HUES64 (cell line): ENCODE measurements at regions not wholly inside any gene's neighbourhood (a gene's known extent, or its start where the extent isn't known, plus 50 kb on each side); places are given as distances from the start of the nearest gene placed in this dataset.

Source experiments
- H3K27ac ChIP-seq: 2 replicates; pipeline ENCODE4 v1.7.0; 2013; ENCODE audit warnings: low read depth, low read length, inconsistent platforms
- H3K27me3 ChIP-seq: 2 replicates; pipeline ENCODE4 v1.6.1; 2013; ENCODE audit warnings: mild to moderate bottlenecking, low read length; ENCODE audit not compliant: insufficient read depth
- H3K36me3 ChIP-seq: 2 replicates; pipeline ENCODE4 v1.6.1; 2013; ENCODE audit warnings: mild to moderate bottlenecking, low read length; ENCODE audit not compliant: insufficient read depth
- H3K4me1 ChIP-seq: 2 replicates; pipeline ENCODE4 v1.6.1; 2013; ENCODE audit warnings: mild to moderate bottlenecking, low read length, moderate library complexity; ENCODE audit not compliant: insufficient read depth
- H3K4me3 ChIP-seq: 2 replicates; pipeline ENCODE4 v1.5.1; 2013; ENCODE audit warnings: mild to moderate bottlenecking, low read length, moderate library complexity
- H3K9ac ChIP-seq: 2 replicates; pipeline ENCODE4 v1.6.1; 2013; ENCODE audit warnings: mild to moderate bottlenecking, low read depth, low read length
- H3K9me3 ChIP-seq: 2 replicates; pipeline ENCODE4 v1.6.1; 2013; ENCODE audit warnings: low read depth, low read length; ENCODE audit not compliant: insufficient read depth
- WGBS: fragments of 150-250, 120-280 bp; methylation state at CpG from one replicate; pipeline ENCODE4 v1.1.7; 2013; ENCODE audit warnings: missing lambda C conversion rate; 5-methylcytosine and 5-hydroxymethylcytosine counted together

DNA sequence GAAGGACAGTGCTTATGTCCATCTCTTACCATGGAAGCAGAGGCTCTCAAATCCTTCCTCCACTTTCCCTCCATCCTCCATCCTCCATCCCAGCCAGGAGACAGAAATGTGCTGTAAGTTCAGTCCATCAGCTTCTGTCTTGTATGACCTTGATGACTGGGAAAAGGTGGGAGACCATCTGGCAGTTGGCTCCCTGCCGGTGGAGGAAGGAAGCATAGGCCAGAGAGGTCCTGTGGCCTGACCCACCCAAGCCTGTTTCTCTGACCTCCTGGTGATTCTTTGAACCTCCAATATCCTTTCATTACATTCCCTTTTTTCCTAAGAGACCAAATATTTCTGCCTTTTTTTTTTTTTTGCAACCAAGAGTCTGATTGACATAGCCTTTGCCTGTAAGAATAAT is 215.3 kb downstream of the ABCC12 start:
- no peak overlapping the region for H3K9ac ChIP-seq
- no peaks in the 10 kb centered on the region for H3K36me3 ChIP-seq
- 97% methylated on average over 1 of the region's 1 CpG for WGBS
- no peaks in the 10 kb centered on the region for H3K27me3 ChIP-seq
- H3K4me1 ChIP-seq: no peaks in the 10 kb centered on the region
- no peak overlapping the region for H3K4me3 ChIP-seq
- H3K9me3 ChIP-seq: no peaks in the 10 kb centered on the region
- H3K27ac ChIP-seq: no peak overlapping the region

DNA sequence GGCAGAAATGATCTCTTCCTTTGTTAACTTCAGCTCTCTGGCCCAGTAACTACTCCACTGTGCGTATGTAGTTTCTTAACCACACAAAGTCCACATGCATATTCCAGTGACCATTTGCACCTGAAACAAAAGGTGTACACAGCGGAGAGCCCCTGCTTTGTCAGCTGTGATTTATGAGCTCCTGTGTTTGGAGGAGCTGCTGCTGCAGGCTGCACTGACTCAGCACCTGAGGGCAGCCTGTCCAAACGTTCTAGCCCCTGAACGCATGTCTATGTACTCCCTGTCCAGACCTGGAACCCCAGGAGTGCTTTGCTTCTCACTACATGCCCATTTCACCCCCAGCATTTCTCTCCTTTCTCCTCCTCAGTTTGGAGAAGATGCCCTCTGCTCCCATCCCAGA is 216.1 kb downstream of the ABCC12 start:
- Histone ChIP-seq H3K9me3 (no peaks in the 10 kb centered on the region), H3K4me1 (no peaks in the 10 kb centered on the region), H3K27ac (no peak overlapping the region), H3K9ac (no peak overlapping the region), H3K36me3 (no peaks in the 10 kb centered on the region), H3K4me3 (no peak overlapping the region), H3K27me3 (no peaks in the 10 kb centered on the region)
- WGBS: 88% methylated on average over 4 of the region's 4 CpGs

DNA sequence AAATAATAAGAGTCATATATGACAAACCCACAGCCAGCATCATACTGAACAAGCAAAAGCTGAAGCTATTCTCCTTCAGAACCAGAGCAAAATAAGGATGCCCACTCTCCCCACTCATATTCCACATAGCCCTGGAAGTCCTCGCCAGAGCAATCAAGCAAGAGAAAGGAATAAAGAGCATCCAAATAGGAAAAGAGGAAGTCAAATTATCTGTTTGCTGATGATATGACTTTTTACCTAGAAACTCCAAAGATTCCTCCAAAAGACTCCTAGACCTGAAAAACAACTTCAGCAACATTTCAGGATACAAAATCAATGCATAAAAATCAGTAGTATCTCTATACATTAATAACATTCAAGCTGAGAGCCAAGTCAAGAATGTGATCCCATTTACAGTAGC is 217.5 kb downstream of the ABCC12 start:
- H3K27ac ChIP-seq: no peak overlapping the region
- no peaks in the 10 kb centered on the region for H3K4me1 ChIP-seq
- H3K9ac ChIP-seq: no peak overlapping the region
- H3K9me3 ChIP-seq: 0 out of 2 replicates have a peak, but pooled peaks cover 5% of the 10 kb centered on the region
- H3K4me3 ChIP-seq: no peak overlapping the region
- H3K36me3 ChIP-seq: no peaks in the 10 kb centered on the region
- WGBS: 83% methylated on average over 1 of the region's 1 CpG
- no peaks in the 10 kb centered on the region for H3K27me3 ChIP-seq

DNA sequence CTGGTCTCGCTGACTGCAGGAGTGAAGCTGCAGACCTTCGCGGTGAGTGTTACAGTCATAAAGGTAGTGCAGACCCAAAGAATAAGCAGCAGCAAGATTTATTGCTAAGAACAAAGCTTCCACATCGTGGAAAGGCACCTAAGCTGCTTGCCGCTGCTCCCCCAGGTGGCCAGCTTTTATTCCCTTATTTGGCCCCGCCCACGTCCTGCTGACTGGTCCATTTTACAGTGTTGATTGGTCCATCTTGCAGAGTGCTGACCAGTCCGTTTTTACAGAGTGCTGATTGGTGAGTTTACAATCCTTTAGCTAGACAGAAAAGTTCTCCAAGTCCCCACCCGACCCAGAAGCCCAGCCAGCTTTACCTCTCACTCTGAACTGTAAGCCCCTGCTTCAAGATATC is 227.8 kb downstream of the ABCC12 start:
- Histone ChIP-seq H3K4me1 (no peaks in the 10 kb centered on the region), H3K36me3 (no peaks in the 10 kb centered on the region), H3K9ac (no peak overlapping the region), H3K9me3 (no peaks in the 10 kb centered on the region), H3K4me3 (no peak overlapping the region), H3K27me3 (no peaks in the 10 kb centered on the region), H3K27ac (no peak overlapping the region)
- WGBS: 89% methylated on average over 9 of the region's 9 CpGs

DNA sequence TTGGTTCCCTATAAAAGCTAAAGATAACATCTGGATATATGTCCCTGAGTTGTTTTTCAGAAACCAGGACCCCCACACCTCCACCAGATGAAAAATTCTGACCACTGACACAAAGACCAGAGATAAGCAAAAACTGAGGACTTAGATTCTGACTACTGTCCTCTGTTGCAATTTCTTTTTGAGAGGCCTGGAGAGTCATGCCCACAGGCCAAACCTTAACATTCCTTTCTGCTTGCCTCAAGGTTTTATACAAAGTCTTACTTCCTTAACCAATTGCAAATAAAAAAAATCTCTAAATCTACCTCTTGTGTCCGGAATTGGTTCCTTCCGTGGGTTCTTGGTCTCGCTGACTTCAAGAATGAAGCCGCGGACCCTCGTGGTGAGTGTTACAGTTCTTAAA is 228.5 kb downstream of the ABCC12 start:
- H3K27ac ChIP-seq: no peak overlapping the region
- no peaks in the 10 kb centered on the region for H3K4me1 ChIP-seq
- H3K9ac ChIP-seq: no peak overlapping the region
- 97% methylated on average over 6 of the region's 6 CpGs for WGBS
- no peak overlapping the region for H3K4me3 ChIP-seq
- H3K27me3 ChIP-seq: no peaks in the 10 kb centered on the region
- no peaks in the 10 kb centered on the region for H3K36me3 ChIP-seq
- H3K9me3 ChIP-seq: no peaks in the 10 kb centered on the region

DNA sequence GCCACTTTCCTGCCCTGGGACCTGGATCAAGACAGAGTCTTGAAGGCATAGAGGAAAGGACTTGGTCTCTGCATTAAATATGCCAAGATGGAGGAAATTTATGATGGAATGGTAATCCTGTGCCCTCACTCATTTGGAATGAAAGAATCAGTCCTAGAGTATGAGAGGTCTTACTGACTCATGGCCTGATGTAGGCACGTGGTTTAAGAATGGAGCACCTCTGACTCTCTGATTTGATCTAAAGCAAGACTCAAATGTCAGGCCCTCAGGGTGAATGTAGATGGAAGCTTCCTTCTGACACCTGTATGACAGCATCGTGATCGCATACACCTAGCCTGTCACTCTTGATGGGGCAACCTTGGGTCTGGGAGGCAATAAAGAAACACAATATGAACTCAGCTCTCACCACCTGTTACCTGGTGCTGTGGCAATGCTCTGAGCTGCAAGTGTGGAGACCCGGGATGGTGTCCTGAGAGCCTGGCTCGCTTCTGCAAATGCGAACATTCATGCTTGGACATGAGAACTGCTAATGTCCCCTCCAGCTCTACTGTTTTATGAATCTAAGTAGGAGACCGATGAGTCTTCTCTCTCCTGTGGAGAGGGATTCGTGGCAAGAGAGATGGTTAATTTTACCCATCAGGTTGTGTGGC is 229.9 kb downstream of the ABCC12 start:
- no peaks in the 10 kb centered on the region for H3K9me3 ChIP-seq
- H3K27me3 ChIP-seq: no peaks in the 10 kb centered on the region
- H3K36me3 ChIP-seq: no peaks in the 10 kb centered on the region
- H3K4me1 ChIP-seq: no peaks in the 10 kb centered on the region
- no peak overlapping the region for H3K9ac ChIP-seq
- WGBS: 97% methylated on average over 8 of the region's 8 CpGs
- H3K27ac ChIP-seq: no peak overlapping the region
- H3K4me3 ChIP-seq: no peak overlapping the region

DNA sequence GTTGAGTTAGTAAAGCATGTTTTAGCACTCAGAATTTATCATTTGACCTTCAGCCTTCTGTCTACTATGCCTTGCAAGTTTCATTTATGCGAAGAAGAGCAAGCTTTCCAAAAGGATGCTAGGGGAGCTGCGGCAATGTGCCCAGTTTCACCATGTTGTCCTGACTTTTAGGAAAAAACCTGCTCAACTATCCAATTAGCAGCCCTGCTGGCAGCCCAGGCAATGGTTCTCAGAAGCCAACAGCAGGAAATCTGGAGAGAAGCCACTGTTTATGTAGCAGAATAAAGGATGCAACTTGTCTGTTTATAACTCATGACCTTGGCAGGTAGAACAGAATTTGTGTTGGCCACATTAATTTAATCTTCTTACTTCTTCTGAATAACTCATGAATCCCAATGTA is 230.8 kb downstream of the ABCC12 start:
- no peaks in the 10 kb centered on the region for H3K36me3 ChIP-seq
- no peak overlapping the region for H3K27ac ChIP-seq
- no peaks in the 10 kb centered on the region for H3K27me3 ChIP-seq
- H3K9me3 ChIP-seq: no peaks in the 10 kb centered on the region
- 94% methylated on average over 2 of the region's 2 CpGs for WGBS
- no peak overlapping the region for H3K4me3 ChIP-seq
- no peaks in the 10 kb centered on the region for H3K4me1 ChIP-seq
- no peak overlapping the region for H3K9ac ChIP-seq

DNA sequence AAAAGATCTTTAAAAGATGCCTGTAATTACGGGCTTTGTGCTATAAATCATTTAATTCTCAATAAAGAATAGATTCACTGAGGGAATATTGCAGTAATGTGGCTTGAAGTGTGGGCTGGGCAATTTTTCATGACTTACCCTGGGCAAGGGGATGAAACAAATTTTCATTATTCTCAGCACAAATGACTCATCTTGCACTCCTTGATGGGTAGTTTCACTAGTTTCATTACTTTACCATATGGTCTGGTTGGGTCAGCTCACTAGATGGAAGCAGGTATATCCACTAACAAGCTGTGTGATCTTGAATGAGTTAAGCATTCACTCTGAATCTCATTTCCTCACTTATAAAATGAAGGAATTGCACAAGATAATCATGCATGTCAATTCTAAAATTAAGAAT is 234.3 kb downstream of the ABCC12 start:
- Histone ChIP-seq H3K4me3 (no peak overlapping the region), H3K27me3 (no peaks in the 10 kb centered on the region), H3K4me1 (no peaks in the 10 kb centered on the region), H3K36me3 (no peaks in the 10 kb centered on the region), H3K27ac (no peak overlapping the region), H3K9me3 (no peaks in the 10 kb centered on the region), H3K9ac (no peak overlapping the region)
- WGBS: 100% methylated on average over 1 of the region's 1 CpG

DNA sequence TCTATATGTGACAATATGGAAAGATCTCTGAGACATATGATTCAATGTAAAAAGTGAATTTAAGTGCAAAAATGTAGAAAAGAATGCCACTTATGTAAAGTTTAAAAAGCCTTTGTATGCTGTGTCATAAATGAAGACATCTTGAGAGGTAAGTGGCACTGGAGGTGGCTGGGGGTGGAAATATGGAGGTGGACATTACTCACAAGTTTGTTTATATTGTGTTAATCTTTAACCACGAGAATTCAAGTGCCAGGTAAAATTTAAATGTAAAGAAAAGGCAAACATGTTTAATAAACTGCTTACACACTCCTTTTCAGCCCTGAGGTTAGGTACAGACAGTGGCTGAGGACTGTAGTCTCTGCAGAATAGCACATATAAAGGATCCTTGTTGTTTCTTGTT is 235.1 kb downstream of the ABCC12 start:
- 83% methylated on average over 1 of the region's 1 CpG for WGBS
- Histone ChIP-seq H3K4me1 (no peaks in the 10 kb centered on the region), H3K27me3 (no peaks in the 10 kb centered on the region), H3K4me3 (no peak overlapping the region), H3K9ac (no peak overlapping the region), H3K27ac (no peak overlapping the region), H3K9me3 (no peaks in the 10 kb centered on the region), H3K36me3 (no peaks in the 10 kb centered on the region)

DNA sequence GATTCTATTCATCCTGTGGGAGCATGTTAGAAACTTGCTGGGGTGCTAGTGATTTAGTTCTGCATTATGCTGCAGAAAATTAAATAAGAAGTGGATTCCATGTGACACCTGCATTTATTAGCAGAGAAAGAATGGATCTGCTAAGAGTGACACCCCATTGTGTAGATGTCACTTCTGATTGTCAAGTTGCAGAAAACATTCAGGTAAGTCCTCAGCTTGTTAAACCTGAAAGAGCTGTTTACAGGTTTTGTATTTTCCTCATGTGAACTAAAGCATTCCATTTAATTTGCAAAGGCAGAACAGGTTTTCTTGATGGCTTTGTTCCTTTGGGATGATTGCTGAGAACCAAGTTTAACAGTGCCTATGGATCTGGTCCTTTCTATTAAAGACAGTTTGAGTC is 238.7 kb downstream of the ABCC12 start:
- H3K27ac ChIP-seq: no peak overlapping the region
- H3K4me3 ChIP-seq: no peak overlapping the region
- H3K27me3 ChIP-seq: no peaks in the 10 kb centered on the region

DNA sequence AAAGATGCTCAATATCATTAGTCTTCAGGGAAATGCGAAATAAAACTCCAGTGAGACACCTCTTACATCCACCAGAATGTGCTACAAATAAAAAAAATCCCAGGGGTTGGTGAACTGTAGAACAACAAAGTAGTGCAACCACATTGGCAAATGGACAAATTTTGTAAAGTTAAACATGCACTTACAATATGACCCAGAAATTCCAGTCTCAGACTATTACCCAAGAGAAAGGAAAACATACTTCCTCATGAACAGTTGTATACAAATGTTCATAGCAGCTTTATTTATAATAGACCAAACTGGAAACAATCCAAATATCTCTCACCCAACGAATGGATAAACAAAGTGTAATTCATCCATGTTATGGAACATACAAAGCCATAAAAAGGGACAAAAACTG is 239.5 kb downstream of the ABCC12 start:
- no peaks in the 10 kb centered on the region for H3K9me3 ChIP-seq
- no peaks in the 10 kb centered on the region for H3K36me3 ChIP-seq
- H3K9ac ChIP-seq: no peak overlapping the region
- H3K27me3 ChIP-seq: no peaks in the 10 kb centered on the region
- H3K27ac ChIP-seq: no peak overlapping the region
- no peak overlapping the region for H3K4me3 ChIP-seq
- H3K4me1 ChIP-seq: no peaks in the 10 kb centered on the region
- WGBS: 93% methylated on average over 2 of the region's 2 CpGs

More for the DNA sequence above, 238.7 kb downstream of the ABCC12 start:
- Histone ChIP-seq H3K36me3 (no peaks in the 10 kb centered on the region), H3K9ac (no peak overlapping the region), H3K4me1 (no peaks in the 10 kb centered on the region), H3K9me3 (no peaks in the 10 kb centered on the region)

DNA sequence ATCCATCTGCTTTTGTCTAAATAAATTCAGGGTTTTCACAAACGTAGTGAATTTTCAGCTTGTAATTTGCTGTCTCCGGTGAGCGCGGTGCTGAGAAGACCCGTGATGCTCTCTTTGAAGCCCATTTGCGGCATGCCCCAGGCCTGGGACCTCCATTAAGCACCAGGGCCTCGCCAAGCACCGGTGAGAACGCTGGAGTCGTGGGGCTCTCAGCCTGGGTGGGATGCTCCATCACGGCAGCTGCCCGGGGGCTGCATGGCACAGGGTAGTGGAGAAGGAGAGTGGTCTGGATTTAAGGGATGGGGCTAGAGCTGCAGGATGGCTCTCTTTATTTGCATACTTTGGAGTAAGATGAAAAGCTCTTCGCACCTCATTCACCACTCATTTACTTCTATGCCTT is 248.7 kb downstream of the ABCC12 start:
- Histone ChIP-seq H3K4me1 (no peaks in the 10 kb centered on the region), H3K4me3 (no peak overlapping the region), H3K9ac (no peak overlapping the region), H3K27me3 (no peaks in the 10 kb centered on the region), H3K27ac (no peak overlapping the region), H3K36me3 (no peaks in the 10 kb centered on the region), H3K9me3 (peaks cover 11% of the 10 kb centered on the region)
- 69% methylated on average over 13 of the region's 13 CpGs for WGBS
